OCI-LY3 (cell line): ENCODE measurements at regions not wholly inside any gene's neighbourhood (a gene's known extent, or its start where the extent isn't known, plus 50 kb on each side); places are given as distances from the start of the nearest gene placed in this dataset.

Experiments
- CTCF ChIP-seq: fragments of 200-600, 300-600 bp; sonication (generic); IDR thresholded peaks from 2 replicates; pipeline ENCODE4 v1.5.1; 2014; ENCODE audit warnings: antibody characterized with exemption, low read length, low read depth
- EZH2phosphoT487 ChIP-seq: fragments of 200-600 bp; shearing (Covaris generic); IDR thresholded peaks from 2 replicates; pipeline ENCODE4 v1.6.1; 2018; ENCODE audit warnings: antibody characterized with exemption, mixed run types, low read depth

- TF ChIP-seq CTCF (no peak), EZH2phosphoT487 (no peak)
Observed at GRCh38 chr10:78742730-78743615, 325.8 kb upstream of the ZMIZ1 start.
